WTC11 (cell line): ENCODE measurements at regions not wholly inside any gene's neighbourhood (a gene's known extent, or its start where the extent isn't known, plus 50 kb on each side); places are given as distances from the start of the nearest gene placed in this dataset.
"Not testable (repeated sequence)": the region's sequence is repeated elsewhere in the genome, so short reads cannot be mapped to it uniquely, and the experiment has no call there.

Experiments
- ATAC-seq: fragments of 200-7000 bp; cut with Tn5 transposase; 2 replicates; pipeline ENCODE4 v1.10.0; 2021; ENCODE audit warnings: mild to moderate bottlenecking, moderate library complexity
- CTCF ChIA-PET: fragments of 300-600 bp; sonication (Branson Sonifier 250); formaldehyde crosslinking; loops from one replicate; lab custom pipeline; 2021; ENCODE audit warnings: antibody characterized with exemption; lab: Charles Lee
- POLR2A ChIA-PET: fragments of 350-600 bp; sonication (Branson Sonifier 250); formaldehyde crosslinking; loops from one replicate; lab custom pipeline; 2021; ENCODE audit warnings: antibody characterized with exemption; lab: Charles Lee
- DNase-seq: peaks from one replicate; pipeline ENCODE4 v3.0.0; 2021; ENCODE audit warnings: low spot score
- H3K27ac Mint-ChIP-seq: 2 replicates; pipeline ENCODE4 v1.8.0; 2021; ENCODE audit warnings: mixed read lengths
- H3K27me3 Mint-ChIP-seq: 2 replicates; pipeline ENCODE4 v1.8.0; 2021; ENCODE audit warnings: low read depth, mild to moderate bottlenecking, moderate library complexity, mixed read lengths
- H3K36me3 Mint-ChIP-seq: 2 replicates; pipeline ENCODE4 v1.8.0; 2021; ENCODE audit warnings: mixed read lengths
- H3K4me1 Mint-ChIP-seq: 2 replicates; pipeline ENCODE4 v1.8.0; 2022; ENCODE audit warnings: mixed read lengths
- H3K4me3 Mint-ChIP-seq: 2 replicates; pipeline ENCODE4 v1.8.0; 2021; ENCODE audit warnings: mild to moderate bottlenecking, moderate library complexity, mixed read lengths
- H3K9me3 Mint-ChIP-seq: 2 replicates; pipeline ENCODE4 v1.8.0; 2021; ENCODE audit warnings: mixed read lengths
- ATF3 ChIP-seq: sonication (generic); formaldehyde crosslinking; conservative IDR thresholded peaks from 2 replicates; pipeline ENCODE4 v1.8.1; 2022; ENCODE audit warnings: mild to moderate bottlenecking, missing genetic modification reagents
- E2F4 ChIP-seq: sonication (generic); formaldehyde crosslinking; IDR thresholded peaks from 2 replicates; pipeline ENCODE4 v1.8.1; 2022; ENCODE audit warnings: low read depth, mild to moderate bottlenecking, moderate library complexity, missing genetic modification reagents, borderline replicate concordance
- E2F5 ChIP-seq: sonication (generic); formaldehyde crosslinking; IDR thresholded peaks from 2 replicates; pipeline ENCODE4 v1.8.1; 2022; ENCODE audit warnings: mild to moderate bottlenecking, moderate library complexity, missing genetic modification reagents
- FOXK1 ChIP-seq: sonication (generic); formaldehyde crosslinking; IDR thresholded peaks from 2 replicates; pipeline ENCODE4 v1.8.0; 2022; ENCODE audit warnings: mild to moderate bottlenecking, moderate library complexity, missing genetic modification reagents
- MAX ChIP-seq: sonication (generic); formaldehyde crosslinking; IDR thresholded peaks from 2 replicates; pipeline ENCODE4 v1.8.0; 2022; ENCODE audit warnings: mild to moderate bottlenecking, missing genetic modification reagents
- PRDM15 ChIP-seq: sonication (generic); formaldehyde crosslinking; IDR thresholded peaks from 2 replicates; pipeline ENCODE4 v1.8.0; 2022; ENCODE audit warnings: missing genetic modification reagents
- PRRX2 ChIP-seq: fragments of 250-450 bp; sonication (Bioruptor Pico); IDR thresholded peaks from 2 replicates; pipeline ENCODE4 v1.8.0; 2021; ENCODE audit warnings: mild to moderate bottlenecking
- SMAD4 ChIP-seq: sonication (generic); formaldehyde crosslinking; IDR thresholded peaks from 2 replicates; pipeline ENCODE4 v1.8.0; 2022; ENCODE audit warnings: mild to moderate bottlenecking, missing genetic modification reagents
- ZNF219 ChIP-seq: sonication (generic); formaldehyde crosslinking; IDR thresholded peaks from 2 replicates; pipeline ENCODE4 v1.8.0; 2023; ENCODE audit warnings: missing genetic modification reagents, mild to moderate bottlenecking, borderline replicate concordance
- ZNF317 ChIP-seq: sonication (generic); formaldehyde crosslinking; IDR thresholded peaks from 2 replicates; pipeline ENCODE4 v1.8.1; 2023; ENCODE audit warnings: low read depth, mild to moderate bottlenecking, moderate library complexity, missing genetic modification reagents, borderline replicate concordance
- ZNF396 ChIP-seq: fragments of 250-450 bp; sonication (Bioruptor Pico); IDR thresholded peaks from 2 replicates; pipeline ENCODE4 v1.8.0; 2021; ENCODE audit warnings: mild to moderate bottlenecking, moderate library complexity, borderline replicate concordance
- ZNF671 ChIP-seq: fragments of 250-450 bp; sonication (Bioruptor Pico); IDR thresholded peaks from 2 replicates; pipeline ENCODE4 v1.8.0; 2021; ENCODE audit warnings: mild to moderate bottlenecking

GRCh38 chr9:31045810-31046209 is 1338.6 kb upstream of the ACO1 start:
- peaks cover 13% of the 10 kb centered on the region for H3K9me3 Mint-ChIP-seq
- no peaks in the 10 kb centered on the region for H3K36me3 Mint-ChIP-seq
- TF ChIP-seq MAX = no peak
- TF ChIP-seq PRDM15 (CRISPR knock-in tag) = no peak
- no peak for TF ChIP-seq ATF3 (CRISPR knock-in tag)
- TF ChIP-seq SMAD4 = no peak
- TF ChIP-seq ZNF317 (CRISPR knock-in tag) = no peak
- TF ChIP-seq E2F4 (CRISPR knock-in tag) = no peak
- TF ChIP-seq PRRX2 (CRISPR knock-in tag) = no peak
- no peak for TF ChIP-seq ZNF396 (CRISPR knock-in tag)
- TF ChIP-seq FOXK1 (CRISPR knock-in tag) = no peak
- TF ChIP-seq ZNF671 = no peak
- ATAC-seq (no peak), DNase-seq (no peak)
- H3K4me1 Mint-ChIP-seq = peaks cover 2% of the 10 kb centered on the region; the same call in 1 of the 2 replicates
- no peaks in the 10 kb centered on the region for H3K27me3 Mint-ChIP-seq
- no peak overlapping the region for H3K27ac Mint-ChIP-seq
- no peak overlapping the region for H3K4me3 Mint-ChIP-seq
- ChIA-PET CTCF (no interaction called here), POLR2A (no interaction called here)

GRCh38 chr9:31061592-31061991 is 1322.9 kb upstream of the ACO1 start:
- H3K4me1 Mint-ChIP-seq, POLR2A ChIA-PET, H3K27me3 Mint-ChIP-seq, H3K27ac Mint-ChIP-seq, DNase-seq, CTCF ChIA-PET, ATAC-seq, H3K4me3 Mint-ChIP-seq: not testable (repeated sequence)
- peaks cover 22% of the 10 kb centered on the region for H3K9me3 Mint-ChIP-seq
- H3K36me3 Mint-ChIP-seq = peaks cover 15% of the 10 kb centered on the region; the same call in 1 of the 2 replicates

- Mint-ChIP-seq H3K27ac (no peak overlapping the region), H3K4me1 (no peaks in the 10 kb centered on the region), H3K36me3 (peaks cover 14% of the 10 kb centered on the region; the same call in 1 of the 2 replicates), H3K27me3 (peaks cover 3% of the 10 kb centered on the region; the same call in 1 of the 2 replicates), H3K4me3 (no peak overlapping the region), H3K9me3 (peaks cover 14% of the 10 kb centered on the region)
- ChIA-PET POLR2A (no interaction called here), CTCF (no interaction called here)
- DNase-seq (no peak), ATAC-seq (no peak)
- no peak for TF ChIP-seq ZNF219
- no peak for TF ChIP-seq E2F5 (CRISPR knock-in tag)
- no peak for TF ChIP-seq E2F4 (CRISPR knock-in tag)
These were observed 1318.8 kb upstream of the ACO1 start for GRCh38 chr9:31065691-31066090.
